ENCODE measurements at regions not wholly inside any gene's neighbourhood (a gene's known extent, or its start where the extent isn't known, plus 50 kb on each side); places are given as distances from the start of the nearest gene placed in this dataset.

DNA sequence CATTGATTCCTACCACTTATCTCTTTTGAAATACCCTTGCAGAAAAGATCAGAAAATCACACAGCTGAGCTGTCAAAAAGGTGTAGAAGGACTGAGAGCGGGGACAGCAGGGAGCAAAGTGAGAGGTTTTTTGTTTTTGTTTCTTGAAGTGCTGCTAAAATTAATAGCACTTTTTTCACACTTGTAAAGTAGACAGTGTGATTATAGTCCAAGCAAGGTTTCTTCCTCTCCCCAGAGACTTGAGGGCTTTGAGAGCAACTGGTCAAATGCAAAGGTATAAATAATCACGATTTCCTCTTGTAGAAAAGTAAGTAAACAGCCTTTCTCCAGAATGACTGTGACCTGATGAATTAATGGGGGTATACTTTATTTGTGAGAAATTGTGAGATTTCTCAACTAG is 326.9 kb downstream of the ZNF608 start:
- TF ChIP-seq, protein P1, sequence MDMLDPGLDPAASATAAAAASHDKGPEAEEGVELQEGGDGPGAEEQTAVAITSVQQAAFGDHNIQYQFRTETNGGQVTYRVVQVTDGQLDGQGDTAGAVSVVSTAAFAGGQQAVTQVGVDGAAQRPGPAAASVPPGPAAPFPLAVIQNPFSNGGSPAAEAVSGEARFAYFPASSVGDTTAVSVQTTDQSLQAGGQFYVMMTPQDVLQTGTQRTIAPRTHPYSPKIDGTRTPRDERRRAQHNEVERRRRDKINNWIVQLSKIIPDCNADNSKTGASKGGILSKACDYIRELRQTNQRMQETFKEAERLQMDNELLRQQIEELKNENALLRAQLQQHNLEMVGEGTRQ (CRISPR knock-in tag; IDR thresholded peaks at IDR 0.05) = no peak
- no peak for TF ChIP-seq ZNF12 (CRISPR knock-in tag; IDR thresholded peaks at IDR 0.05)
- TF ChIP-seq ZNF146 (CRISPR knock-in tag; IDR thresholded peaks at IDR 0.05; ENCODE audit: unreplicated experiment) = no peak
- no peak for TF ChIP-seq NFIC (IDR thresholded peaks at IDR 0.05)
- no peak for TF ChIP-seq HDAC2 (IDR thresholded peaks at IDR 0.05)
- TF ChIP-seq, protein P2, sequence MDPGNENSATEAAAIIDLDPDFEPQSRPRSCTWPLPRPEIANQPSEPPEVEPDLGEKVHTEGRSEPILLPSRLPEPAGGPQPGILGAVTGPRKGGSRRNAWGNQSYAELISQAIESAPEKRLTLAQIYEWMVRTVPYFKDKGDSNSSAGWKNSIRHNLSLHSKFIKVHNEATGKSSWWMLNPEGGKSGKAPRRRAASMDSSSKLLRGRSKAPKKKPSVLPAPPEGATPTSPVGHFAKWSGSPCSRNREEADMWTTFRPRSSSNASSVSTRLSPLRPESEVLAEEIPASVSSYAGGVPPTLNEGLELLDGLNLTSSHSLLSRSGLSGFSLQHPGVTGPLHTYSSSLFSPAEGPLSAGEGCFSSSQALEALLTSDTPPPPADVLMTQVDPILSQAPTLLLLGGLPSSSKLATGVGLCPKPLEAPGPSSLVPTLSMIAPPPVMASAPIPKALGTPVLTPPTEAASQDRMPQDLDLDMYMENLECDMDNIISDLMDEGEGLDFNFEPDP (CRISPR knock-in tag; IDR thresholded peaks at IDR 0.05) = no peak
- TF ChIP-seq RAD51 (IDR thresholded peaks at IDR 0.05; ENCODE audit: borderline replicate concordance, low read depth) = no peak
- TF ChIP-seq CC2D1A (IDR thresholded peaks at IDR 0.05) = no peak
- no peak for TF ChIP-seq XRCC5 (IDR thresholded peaks at IDR 0.05; ENCODE audit: low read depth, low read length)
- no peak for TF ChIP-seq MYC (IDR thresholded peaks at IDR 0.05; ENCODE audit: low read depth, low read length)
- TF ChIP-seq MYC (CRISPR knock-in tag; IDR thresholded peaks at IDR 0.05; ENCODE audit: borderline replicate concordance, low read depth) = no peak

All from K562 (cell line).